Hematopoietic multipotent progenitor cell treated with erythropoietin and hydrocortisone succinate and interleukin-3 and kit ligand, for 6 days (in vitro differentiated cells): ENCODE measurements at regions not wholly inside any gene's neighbourhood (a gene's known extent, or its start where the extent isn't known, plus 50 kb on each side); places are given as distances from the start of the nearest gene placed in this dataset.
"Not testable (repeated sequence)": the region's sequence is repeated elsewhere in the genome, so short reads cannot be mapped to it uniquely, and the experiment has no call there.

Experiments
- DNase-seq: peaks from one replicate; pipeline ENCODE4 v3.0.0-alpha.2; 2015

GRCh38 chrX:80929251-80929650, 119.6 kb upstream of the BRWD3 start:
- DNase-seq: no peak

DNA sequence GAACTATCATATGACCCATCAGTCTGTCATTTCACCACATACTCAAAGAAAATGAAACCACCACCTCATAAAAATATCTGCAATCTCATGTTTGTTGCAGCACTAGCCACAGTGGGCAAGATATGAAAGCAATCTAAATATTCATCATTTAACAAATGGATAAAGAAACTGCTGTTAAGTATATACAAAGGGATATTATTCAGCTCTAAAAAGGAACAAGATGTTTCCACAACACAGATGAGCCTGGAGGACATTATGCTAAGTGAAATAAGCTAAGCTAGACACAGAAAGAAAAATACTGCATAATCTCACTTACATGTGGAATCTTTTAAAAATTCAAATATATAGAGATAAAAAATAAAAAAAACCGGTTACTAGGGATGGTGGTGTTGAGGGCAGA, 108.2 kb upstream of the BRWD3 start:
- DNase-seq: peak; percentile 0

DNA sequence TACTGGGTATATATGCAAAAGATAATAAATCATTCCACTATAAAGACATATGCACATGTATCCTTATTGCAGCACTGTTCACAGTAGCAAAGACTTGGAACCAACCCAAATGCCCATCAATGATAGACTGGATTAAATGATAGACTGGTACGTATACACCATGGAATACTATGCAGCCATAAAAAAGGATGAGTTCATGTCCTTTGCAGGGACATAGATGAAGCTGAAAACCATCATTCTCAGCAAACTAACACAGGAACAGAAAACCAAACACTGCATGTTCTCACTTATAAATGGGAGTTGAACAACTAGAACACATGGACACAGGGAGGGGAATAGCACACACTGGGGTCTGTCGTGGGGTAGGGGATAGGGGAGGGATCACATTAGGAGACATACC, 102.7 kb upstream of the BRWD3 start:
- not testable (repeated sequence) for DNase-seq

DNA sequence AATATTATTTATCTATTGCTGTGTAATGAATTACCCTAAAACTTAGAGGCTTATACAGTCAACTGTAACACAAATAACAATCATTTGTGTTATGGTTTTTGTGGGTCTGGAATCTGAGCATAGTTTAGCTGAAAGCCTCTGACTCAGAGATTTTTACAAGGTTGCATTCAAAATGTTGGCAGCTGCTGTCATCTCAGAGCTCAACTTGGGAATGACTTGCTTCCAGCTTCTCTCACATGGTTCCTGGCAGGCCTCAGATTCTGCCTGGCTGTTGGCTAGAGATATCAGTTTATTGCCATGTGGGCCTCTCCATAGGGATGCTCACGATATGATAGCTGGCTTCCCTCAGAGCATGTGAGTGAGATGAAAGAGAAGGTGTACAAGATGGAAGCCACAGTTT, 70.2 kb upstream of the BRWD3 start:
- no peak for DNase-seq

- peak; percentile 36 for DNase-seq
Measured at GRCh38 chrX:80879143-80879542, 69.5 kb upstream of the BRWD3 start.

GRCh38 chrX:80876877-80877276, 67.2 kb upstream of the BRWD3 start:
- DNase-seq: peak; percentile 58
